A549 (cell line): ENCODE measurements at regions not wholly inside any gene's neighbourhood (a gene's known extent, or its start where the extent isn't known, plus 50 kb on each side); places are given as distances from the start of the nearest gene placed in this dataset.

Experiments
- ATAC-seq, 2 experiments: fragments of 200-7000 bp in 1 of 2; fragments of >200 bp in 1 of 2; cut with Nextera tagmentation in 1 of 2; cut with Tn5 transposase in 1 of 2; 3 replicates each; pipeline versions ENCODE4 v1.8.0 to v1.9.1; 2018 to 2020; ENCODE audit warnings: mild to moderate bottlenecking in 1 of 2, moderate library complexity in 1 of 2
- CTCF ChIA-PET: fragments of 300-600 bp; sonication (Branson Sonifier 250); formaldehyde crosslinking; extraction: SDS; loops from one replicate; lab custom pipeline; 2021; ENCODE audit warnings: antibody characterized with exemption, inconsistent platforms; lab: Yijun Ruan, JAX
- POLR2A ChIA-PET: fragments of 350-600 bp; formaldehyde crosslinking; extraction: SDS; loops from one replicate; lab custom pipeline; 2021; ENCODE audit warnings: antibody characterized with exemption, inconsistent platforms; lab: Yijun Ruan, JAX
- DNase-seq, 2 experiments: peaks; one replicate each; pipeline versions ENCODE4 v3.0.0 to v3.0.0-alpha.2; 2011 to 2016; ENCODE audit warnings: low read depth in 1 of 2, low spot score in 1 of 2
- FAIRE-seq: peaks from 2 replicates; lab custom pipeline; 2011; peaks lifted over from hg19 to GRCh38; lab: Jason Lieb, UNC
- H3K27ac ChIP-seq, 2 experiments: fragments of >200 bp; sonication (Bioruptor Twin); formaldehyde crosslinking; 3 replicates each; pipeline ENCODE4 v1.5.1; 2016 to 2017
- H3K4me1 ChIP-seq: fragments of >200 bp; sonication (Bioruptor Twin); formaldehyde crosslinking; 3 replicates; pipeline ENCODE4 v1.6.1; 2016
- H3K4me2 ChIP-seq: fragments of >200 bp; sonication (Bioruptor Twin); formaldehyde crosslinking; 3 replicates; pipeline ENCODE4 v1.6.1; 2016
- H3K4me3 ChIP-seq: fragments of >200 bp; sonication (Bioruptor Twin); formaldehyde crosslinking; 3 replicates; pipeline ENCODE4 v1.5.1; 2016
- H3K9me3 ChIP-seq: fragments of >200 bp; sonication (Bioruptor Twin); formaldehyde crosslinking; 3 replicates; pipeline ENCODE4 v1.6.1; 2016
- BCL3 ChIP-seq: fragments of >200 bp; sonication (Bioruptor Twin); formaldehyde crosslinking; IDR thresholded peaks from 3 replicates; pipeline ENCODE4 v1.6.1; 2016
- BHLHE40 ChIP-seq: IDR thresholded peaks from 2 replicates; pipeline ENCODE4 v1.6.1; 2012; ENCODE audit warnings: low read depth, low read length, inconsistent platforms
- CEBPB ChIP-seq, 2 experiments: fragments of >200 bp in 1 of 2; sonication (Bioruptor Twin) in 1 of 2; formaldehyde crosslinking in 1 of 2; IDR thresholded peaks; 2 replicates each; pipeline ENCODE4 v1.6.1; 2012 to 2016
- CHD2 ChIP-seq: fragments of 150-350 bp; IDR thresholded peaks from 2 replicates; pipeline ENCODE4 v1.6.1; 2014; ENCODE audit warnings: low read length; ENCODE audit not compliant: partially characterized antibody
- CTCF ChIP-seq: fragments of >200 bp; sonication (Bioruptor Twin); formaldehyde crosslinking; IDR thresholded peaks from 3 replicates; pipeline ENCODE4 v1.5.1; 2016
- E2F6 ChIP-seq: IDR thresholded peaks from 2 replicates; pipeline ENCODE4 v1.6.1; 2012; ENCODE audit warnings: low read depth, borderline replicate concordance
- ELK1 ChIP-seq: fragments of 150-350 bp; IDR thresholded peaks from 2 replicates; pipeline ENCODE4 v1.6.1; 2014; ENCODE audit warnings: low read depth, mild to moderate bottlenecking, low read length
- EP300 ChIP-seq, 2 experiments: fragments of >200 bp; sonication (Bioruptor Twin); formaldehyde crosslinking; IDR thresholded peaks; 2 replicates in 1 of 2; 3 replicates in 1 of 2; pipeline ENCODE4 v1.6.1; 2016 to 2017
- FOXS1 ChIP-seq: fragments of 250-450 bp; sonication (Bioruptor Pico); IDR thresholded peaks from 2 replicates; pipeline ENCODE4 v1.5.0; 2020; ENCODE audit warnings: mild to moderate bottlenecking, moderate library complexity
- GATA3 ChIP-seq: IDR thresholded peaks from 2 replicates; pipeline ENCODE4 v1.6.1; 2012; ENCODE audit warnings: borderline replicate concordance
- HDAC2 ChIP-seq: fragments of 200-600 bp; sonication (generic); IDR thresholded peaks from 2 replicates; pipeline ENCODE4 v1.6.1; 2016
- HES2 ChIP-seq: fragments of >200 bp; sonication (Bioruptor Twin); formaldehyde crosslinking; IDR thresholded peaks from 2 replicates; pipeline ENCODE4 v1.6.1; 2016
- HOXB5 ChIP-seq: fragments of 250-450 bp; sonication (Bioruptor Pico); IDR thresholded peaks from 2 replicates; pipeline ENCODE4 v1.5.0; 2020; ENCODE audit warnings: mild to moderate bottlenecking, moderate library complexity
- JUN ChIP-seq, 2 experiments: fragments of >200 bp; sonication (Bioruptor Twin); formaldehyde crosslinking; IDR thresholded peaks; 2 replicates in 1 of 2; 3 replicates in 1 of 2; pipeline ENCODE4 v1.6.1; 2016 to 2017
- KDM5A ChIP-seq: fragments of 200-600 bp; sonication (generic); IDR thresholded peaks from 2 replicates; pipeline ENCODE4 v1.6.1; 2016; ENCODE audit warnings: antibody characterized with exemption, mild to moderate bottlenecking
- MAX ChIP-seq: IDR thresholded peaks from 2 replicates; pipeline ENCODE4 v1.6.1; 2012
- PHF8 ChIP-seq: fragments of 200-600 bp; sonication (generic); IDR thresholded peaks from 2 replicates; pipeline ENCODE4 v1.6.1; 2016; ENCODE audit warnings: low read depth, mild to moderate bottlenecking, antibody characterized with exemption, moderate library complexity, borderline replicate concordance
- POLR2AphosphoS2 ChIP-seq: conservative IDR thresholded peaks from 2 replicates; pipeline ENCODE4 v1.6.1; 2012; ENCODE audit warnings: low read length, improper control_type of control experiment, inconsistent platforms
- RCOR1 ChIP-seq: fragments of 150-350 bp; IDR thresholded peaks from 2 replicates; pipeline ENCODE4 v1.6.1; 2014; ENCODE audit warnings: antibody characterized with exemption, low read length, low read depth
- RFX5 ChIP-seq: fragments of 450-650 bp; IDR thresholded peaks from 2 replicates; pipeline ENCODE4 v1.7.1; 2014; ENCODE audit warnings: antibody characterized with exemption, mild to moderate bottlenecking, moderate library complexity
- RNF2 ChIP-seq: fragments of 200-600 bp; sonication (generic); IDR thresholded peaks from 2 replicates; pipeline ENCODE4 v1.6.1; 2016; ENCODE audit warnings: low read depth, mild to moderate bottlenecking, antibody characterized with exemption, moderate library complexity, borderline replicate concordance
- SREBF2 ChIP-seq: fragments of 450-650 bp; IDR thresholded peaks from 2 replicates; pipeline ENCODE4 v1.6.1; 2014; ENCODE audit warnings: mild to moderate bottlenecking, moderate library complexity
- USF2 ChIP-seq: fragments of 450-650 bp; IDR thresholded peaks from 2 replicates; pipeline ENCODE4 v1.6.1; 2014; ENCODE audit warnings: antibody characterized with exemption
- ZFP36 ChIP-seq: fragments of 450-650 bp; IDR thresholded peaks from 2 replicates; pipeline ENCODE4 v1.6.1; 2014; ENCODE audit warnings: borderline replicate concordance; ENCODE audit not compliant: partially characterized antibody
- ZNF302 ChIP-seq: fragments of 250-450 bp; sonication (Bioruptor Pico); IDR thresholded peaks from 2 replicates; pipeline ENCODE4 v1.9.0; 2021; ENCODE audit warnings: inconsistent platforms, mild to moderate bottlenecking, moderate library complexity
- ZSCAN20 ChIP-seq: fragments of 250-450 bp; sonication (Bioruptor Pico); IDR thresholded peaks from 2 replicates; pipeline ENCODE4 v1.8.0; 2022; ENCODE audit warnings: mild to moderate bottlenecking, moderate library complexity
- WGBS: methylation state at CpG from one replicate; pipeline ENCODE4 v1.1.6; 2017; ENCODE audit errors: missing lambda C conversion rate; 5-methylcytosine and 5-hydroxymethylcytosine counted together

- no peak overlapping the region for H3K4me3 ChIP-seq
- TF ChIP-seq HDAC2 (no peak), MAX (no peak)
- no peaks in the 10 kb centered on the region for H3K4me1 ChIP-seq
- H3K9me3 ChIP-seq = no peaks in the 10 kb centered on the region
- no peak for FAIRE-seq
- no peak overlapping the region for H3K27ac ChIP-seq
- ChIA-PET POLR2A (no interaction called here), CTCF (no interaction called here)
- no peak for DNase-seq
- WGBS = 6% methylated on average over 2 of the region's 2 CpGs
- H3K4me2 ChIP-seq = no peak overlapping the region
- ATAC-seq = no peak
Observed at GRCh38 chr2:66233981-66234380, 200.9 kb upstream of the MEIS1 start.

- DNase-seq (no peak), FAIRE-seq (no peak), ATAC-seq (no peak)
- TF ChIP-seq ZNF302 (no peak), CTCF (no peak), CEBPB (IDR thresholded peaks at IDR 0.05) (no peak), CHD2 (no peak), ZFP36 (no peak), FOXS1 (CRISPR knock-in tag) (no peak), POLR2AphosphoS2 (no peak), GATA3 (no peak), RFX5 (no peak), HOXB5 (CRISPR knock-in tag) (no peak), JUN (IDR thresholded peaks at IDR 0.05) (no peak), RCOR1 (no peak), ELK1 (no peak), EP300 (IDR thresholded peaks at IDR 0.05) (no peak), USF2 (no peak), E2F6 (no peak)
- CTCF ChIA-PET = no interaction called here
- whole genome bisulfite sequencing = 5% methylated on average over 4 of the region's 4 CpGs
- POLR2A ChIA-PET = no interaction called here
- Histone ChIP-seq H3K4me2 (no peak overlapping the region), H3K27ac (no peak overlapping the region), H3K4me3 (no peak overlapping the region), H3K9me3 (no peaks in the 10 kb centered on the region), H3K4me1 (no peaks in the 10 kb centered on the region)
Observed at GRCh38 chr2:66228128-66228547, 206.8 kb upstream of the MEIS1 start.

- Histone ChIP-seq H3K4me1 (no peaks in the 10 kb centered on the region), H3K4me2 (no peak overlapping the region), H3K27ac (no peak overlapping the region), H3K4me3 (no peak overlapping the region), H3K9me3 (no peaks in the 10 kb centered on the region)
- 24% methylated on average over 8 of the region's 8 CpGs for WGBS
- FAIRE-seq = no peak
- no peak for DNase-seq
- ATAC-seq = no peak
- no peak for TF ChIP-seq RNF2
- TF ChIP-seq ZSCAN20 (CRISPR knock-in tag) = no peak
- TF ChIP-seq ZFP36 = no peak
- no peak for TF ChIP-seq USF2
- no peak for TF ChIP-seq ELK1
- no peak for TF ChIP-seq KDM5A
- no peak for TF ChIP-seq PHF8
- TF ChIP-seq E2F6 = no peak
- no peak for TF ChIP-seq HES2
- TF ChIP-seq BCL3 = no peak
- TF ChIP-seq SREBF2 = no peak
- no peak for TF ChIP-seq BHLHE40
- ChIA-PET POLR2A (no interaction called here), CTCF (no interaction called here)
Observed at GRCh38 chr2:66217039-66217585, 217.8 kb upstream of the MEIS1 start.
